GM12874 (cell line): ENCODE measurements at regions not wholly inside any gene's neighbourhood (a gene's known extent, or its start where the extent isn't known, plus 50 kb on each side); places are given as distances from the start of the nearest gene placed in this dataset.

ENCODE experiments used
- CTCF ChIP-seq: IDR thresholded peaks from 2 replicates; pipeline ENCODE4 v1.5.1; 2011; ENCODE audit warnings: low read depth, mild to moderate bottlenecking, control low read depth, low read length, moderate library complexity; ENCODE audit not compliant: insufficient read depth

- TF ChIP-seq CTCF: no peak
Measured at GRCh38 chr9:78547831-78548230, 250.9 kb downstream of the PSAT1 start.

GRCh38 chr9:78548670-78549069 is 251.7 kb downstream of the PSAT1 start:
- no peak for TF ChIP-seq CTCF

GRCh38 chr9:78549711-78550110 is 252.8 kb downstream of the PSAT1 start:
- no peak for TF ChIP-seq CTCF

- no peak for TF ChIP-seq CTCF
Measured at GRCh38 chr9:78552802-78553201, 255.9 kb downstream of the PSAT1 start.

- no peak for TF ChIP-seq CTCF
Measured at GRCh38 chr9:78557540-78557939, 260.6 kb downstream of the PSAT1 start.

- TF ChIP-seq CTCF: no peak
Measured at GRCh38 chr9:78559449-78559885, 262.5 kb downstream of the PSAT1 start.

GRCh38 chr9:78562021-78562420 is 265.1 kb downstream of the PSAT1 start:
- no peak for TF ChIP-seq CTCF

GRCh38 chr9:78563269-78563668 is 266.3 kb downstream of the PSAT1 start:
- no peak for TF ChIP-seq CTCF
